ENCODE measurements at regions not wholly inside any gene's neighbourhood (a gene's known extent, or its start where the extent isn't known, plus 50 kb on each side); places are given as distances from the start of the nearest gene placed in this dataset.
A peak's percentile ranks its signal among the peaks of the same experiment; 100 is the strongest.

DNA sequence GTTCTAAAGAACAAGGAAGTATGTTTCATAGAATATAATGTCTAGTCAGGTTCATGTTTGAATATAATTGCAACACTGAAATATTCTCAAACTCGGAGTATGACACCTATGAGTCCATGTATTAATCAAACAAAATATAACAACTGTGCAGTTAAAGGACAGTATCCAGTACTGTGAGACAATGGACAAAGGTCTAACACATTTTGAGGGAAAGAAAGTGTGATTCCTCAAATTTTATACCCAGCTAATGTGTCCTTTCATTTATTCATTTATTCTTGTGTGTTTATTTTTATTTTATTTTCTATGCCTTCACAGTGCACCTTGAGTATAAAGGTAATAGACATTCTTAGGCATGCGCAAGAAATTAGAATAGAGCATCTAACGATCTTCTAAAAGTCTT is 401.0 kb upstream of the ZFHX3 start:
- no TSS peak for BruUV-seq (replicated peaks)
- H3K9me3 ChIP-seq (ENCODE audit: low read length) = peaks cover 41% of the 10 kb centered on the region
- POLR2A ChIA-PET = no interaction called here

GRCh38 chr16:73447846-73448245 is 399.9 kb upstream of the ZFHX3 start:
- no peaks in the 10 kb centered on the region for H3K79me2 ChIP-seq (ENCODE audit: insufficient read depth, low read length)
- ChIA-PET POLR2A (no interaction called here), CTCF (ENCODE audit: low intra/inter-chr PET ratio, low total read pairs) (no interaction called here)
- 3% methylated on average over 2 of the region's 2 CpGs for WGBS (ENCODE audit: low lambda C conversion rate)
- H3K27me3 ChIP-seq (ENCODE audit: control insufficient read depth in 1 of 2, insufficient read depth in 2 of 2, low read length in 2 of 2) = no peaks in the 10 kb centered on the region
- peaks cover 41% of the 10 kb centered on the region for H3K9me3 ChIP-seq (ENCODE audit: low read length)
- H3K4me1 ChIP-seq (ENCODE audit: insufficient read depth, low read length) = no peaks in the 10 kb centered on the region
- intact Hi-C loops (cut with micrococcal nuclease; ENCODE audit: unreplicated experiment) (no loop called here), in situ Hi-C loops (cut with HindIII; ENCODE audit: extremely low pct_ligation_motif_present, low pct_unique_long_range_greater_than_20kb) (no loop called here)
- no peaks in the 10 kb centered on the region for H4K20me1 ChIP-seq (ENCODE audit: insufficient read depth, low read length)
- no TSS peak for BruUV-seq (replicated peaks)
- H3K4me3 ChIP-seq (replicated peaks in 1 of 3; ENCODE audit: insufficient read depth in 1 of 3, low read depth in 2 of 3, low read length in 3 of 3) = no peak overlapping the region
- no peak overlapping the region for H3K9ac ChIP-seq (ENCODE audit: insufficient read depth, low read depth, low read length)
- H3K36me3 ChIP-seq (replicated peaks in 1 of 2; ENCODE audit: control insufficient read depth in 1 of 2, insufficient read depth in 2 of 2, low read length in 2 of 2) = no peaks in the 10 kb centered on the region
- no peak for FAIRE-seq
- ATAC-seq = no peak
- no peak for DNase-seq (ENCODE audit: low spot score)
- H3K4me2 ChIP-seq (ENCODE audit: low read depth, low read length) = no peak overlapping the region
- H2AFZ ChIP-seq (ENCODE audit: low read length) = no peak overlapping the region
- H3K27ac ChIP-seq (ENCODE audit: extremely low read length, insufficient read depth, low read length) = no peak overlapping the region
- no peak for TF ChIP-seq TCF12 (IDR thresholded peaks at IDR 0.05)
- no peak for TF ChIP-seq TCF12 (CRISPR knock-in tag; IDR thresholded peaks at IDR 0.05)
- TF ChIP-seq, protein P1, sequence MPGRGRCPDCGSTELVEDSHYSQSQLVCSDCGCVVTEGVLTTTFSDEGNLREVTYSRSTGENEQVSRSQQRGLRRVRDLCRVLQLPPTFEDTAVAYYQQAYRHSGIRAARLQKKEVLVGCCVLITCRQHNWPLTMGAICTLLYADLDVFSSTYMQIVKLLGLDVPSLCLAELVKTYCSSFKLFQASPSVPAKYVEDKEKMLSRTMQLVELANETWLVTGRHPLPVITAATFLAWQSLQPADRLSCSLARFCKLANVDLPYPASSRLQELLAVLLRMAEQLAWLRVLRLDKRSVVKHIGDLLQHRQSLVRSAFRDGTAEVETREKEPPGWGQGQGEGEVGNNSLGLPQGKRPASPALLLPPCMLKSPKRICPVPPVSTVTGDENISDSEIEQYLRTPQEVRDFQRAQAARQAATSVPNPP (CRISPR knock-in tag; IDR thresholded peaks at IDR 0.05) = no peak
- TF ChIP-seq MAFK (conservative IDR thresholded peaks at IDR 0.05 in 1 of 2, IDR thresholded peaks at IDR 0.05 in 1 of 2; ENCODE audit: low read length in 2 of 2) = peak; percentile 88 to 90
- no peak for TF ChIP-seq MTA1 (CRISPR knock-in tag; IDR thresholded peaks at IDR 0.05; ENCODE audit: borderline replicate concordance)
- TF ChIP-seq IRX3 (CRISPR knock-in tag; IDR thresholded peaks at IDR 0.05; ENCODE audit: borderline replicate concordance, low read depth) = no peak
- TF ChIP-seq, protein P2, sequence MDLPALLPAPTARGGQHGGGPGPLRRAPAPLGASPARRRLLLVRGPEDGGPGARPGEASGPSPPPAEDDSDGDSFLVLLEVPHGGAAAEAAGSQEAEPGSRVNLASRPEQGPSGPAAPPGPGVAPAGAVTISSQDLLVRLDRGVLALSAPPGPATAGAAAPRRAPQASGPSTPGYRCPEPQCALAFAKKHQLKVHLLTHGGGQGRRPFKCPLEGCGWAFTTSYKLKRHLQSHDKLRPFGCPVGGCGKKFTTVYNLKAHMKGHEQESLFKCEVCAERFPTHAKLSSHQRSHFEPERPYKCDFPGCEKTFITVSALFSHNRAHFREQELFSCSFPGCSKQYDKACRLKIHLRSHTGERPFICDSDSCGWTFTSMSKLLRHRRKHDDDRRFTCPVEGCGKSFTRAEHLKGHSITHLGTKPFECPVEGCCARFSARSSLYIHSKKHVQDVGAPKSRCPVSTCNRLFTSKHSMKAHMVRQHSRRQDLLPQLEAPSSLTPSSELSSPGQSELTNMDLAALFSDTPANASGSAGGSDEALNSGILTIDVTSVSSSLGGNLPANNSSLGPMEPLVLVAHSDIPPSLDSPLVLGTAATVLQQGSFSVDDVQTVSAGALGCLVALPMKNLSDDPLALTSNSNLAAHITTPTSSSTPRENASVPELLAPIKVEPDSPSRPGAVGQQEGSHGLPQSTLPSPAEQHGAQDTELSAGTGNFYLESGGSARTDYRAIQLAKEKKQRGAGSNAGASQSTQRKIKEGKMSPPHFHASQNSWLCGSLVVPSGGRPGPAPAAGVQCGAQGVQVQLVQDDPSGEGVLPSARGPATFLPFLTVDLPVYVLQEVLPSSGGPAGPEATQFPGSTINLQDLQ (CRISPR knock-in tag; IDR thresholded peaks at IDR 0.05) = no peak
- no peak for TF ChIP-seq CERS6 (CRISPR knock-in tag; IDR thresholded peaks at IDR 0.05)

More for the DNA sequence above, 401.0 kb upstream of the ZFHX3 start:
- Histone ChIP-seq H4K20me1 (ENCODE audit: insufficient read depth, low read length) (no peaks in the 10 kb centered on the region), H3K4me1 (ENCODE audit: insufficient read depth, low read length) (no peaks in the 10 kb centered on the region), H3K36me3 (replicated peaks in 1 of 2; ENCODE audit: control insufficient read depth in 1 of 2, insufficient read depth in 2 of 2, low read length in 2 of 2) (no peaks in the 10 kb centered on the region), H3K4me2 (ENCODE audit: low read depth, low read length) (no peak overlapping the region), H3K27ac (ENCODE audit: extremely low read length, insufficient read depth, low read length) (no peak overlapping the region), H3K79me2 (ENCODE audit: insufficient read depth, low read length) (no peaks in the 10 kb centered on the region), H3K4me3 (replicated peaks in 1 of 3; ENCODE audit: insufficient read depth in 1 of 3, low read depth in 2 of 3, low read length in 3 of 3) (no peak overlapping the region), H2AFZ (ENCODE audit: low read length) (no peak overlapping the region), H3K9ac (ENCODE audit: insufficient read depth, low read depth, low read length) (no peak overlapping the region), H3K27me3 (ENCODE audit: control insufficient read depth in 1 of 2, insufficient read depth in 2 of 2, low read length in 2 of 2) (no peaks in the 10 kb centered on the region; a peak in 1 of 5 replicates)
- CTCF ChIA-PET (ENCODE audit: low intra/inter-chr PET ratio, low total read pairs) = no interaction called here
- FAIRE-seq (no peak), DNase-seq (ENCODE audit: low spot score) (no peak), ATAC-seq (no peak)
- in situ Hi-C loops (cut with HindIII; ENCODE audit: extremely low pct_ligation_motif_present, low pct_unique_long_range_greater_than_20kb) = no loop called here
- peak; percentile 100 for TF ChIP-seq ZFP1 (CRISPR knock-in tag; IDR thresholded peaks at IDR 0.05)
- TF ChIP-seq ZNF180 (CRISPR knock-in tag; IDR thresholded peaks at IDR 0.05; ENCODE audit: borderline replicate concordance, low read depth) = no peak
- 49% methylated on average over 3 of the region's 3 CpGs for WGBS (ENCODE audit: low lambda C conversion rate)
- intact Hi-C loops (cut with micrococcal nuclease; ENCODE audit: unreplicated experiment) = no loop called here

All from HepG2 (cell line).